Caco-2 (cell line): ENCODE measurements at regions not wholly inside any gene's neighbourhood (a gene's known extent, or its start where the extent isn't known, plus 50 kb on each side); places are given as distances from the start of the nearest gene placed in this dataset.

Experiments used
- BruUV-seq: library from RNA; stranded (reverse); fragments of 400-500 nt; replicated peaks from 2 replicates; lab custom pipeline; 2021; lab: Mats Ljungman, UMichigan
- CTCF ChIA-PET: fragments of 300-600 bp; sonication (Branson Sonifier 250); formaldehyde crosslinking; loops from one replicate; lab custom pipeline; 2022; ENCODE audit warnings: antibody characterized with exemption; lab: Charles Lee
- POLR2A ChIA-PET: fragments of 300-600 bp; sonication (Branson Sonifier 250); formaldehyde crosslinking; loops from one replicate; lab custom pipeline; 2022; ENCODE audit warnings: antibody characterized with exemption; lab: Charles Lee
- DNase-seq, 2 experiments: peaks; one replicate each; pipeline versions ENCODE4 v3.0.0 to v3.0.0-alpha.2; 2020 to 2022
- H3K27me3 ChIP-seq: replicated peaks from 2 replicates; pipeline ENCODE4 v1.6.0; 2011; ENCODE audit warnings: low read length; ENCODE audit not compliant: control insufficient read depth, insufficient read depth
- H3K36me3 ChIP-seq: 2 replicates; pipeline ENCODE4 v1.5.1; 2011; ENCODE audit warnings: low read length; ENCODE audit not compliant: control insufficient read depth, insufficient read depth
- H3K4me1 ChIP-seq: fragments of 250-450 bp; sonication (Bioruptor Pico); 2 replicates; pipeline ENCODE4 v1.5.1; 2020; ENCODE audit warnings: mild to moderate bottlenecking
- H3K4me3 ChIP-seq: 2 replicates; pipeline ENCODE4 v1.5.1; 2011; ENCODE audit warnings: low read depth, mild to moderate bottlenecking, control low read depth, low read length
- H3K9me3 ChIP-seq: fragments of 250-450 bp; sonication (Bioruptor Pico); 2 replicates; pipeline ENCODE4 v1.5.1; 2020; ENCODE audit warnings: mild to moderate bottlenecking, moderate library complexity
- H3K27ac Mint-ChIP-seq: one replicate; pipeline ENCODE4 v1.8.0; 2022; ENCODE audit warnings: mixed read lengths; ENCODE audit not compliant: unreplicated experiment
- H3K27me3 Mint-ChIP-seq: one replicate; pipeline ENCODE4 v1.8.0; 2022; ENCODE audit warnings: mixed read lengths; ENCODE audit not compliant: insufficient read depth, unreplicated experiment
- H3K36me3 Mint-ChIP-seq: one replicate; pipeline ENCODE4 v1.8.0; 2022; ENCODE audit warnings: mild to moderate bottlenecking, mixed read lengths; ENCODE audit not compliant: insufficient read depth, unreplicated experiment
- H3K4me1 Mint-ChIP-seq: one replicate; pipeline ENCODE4 v1.8.0; 2022; ENCODE audit warnings: low read depth, mixed read lengths; ENCODE audit not compliant: unreplicated experiment
- H3K4me3 Mint-ChIP-seq: one replicate; pipeline ENCODE4 v1.8.0; 2022; ENCODE audit warnings: mild to moderate bottlenecking, moderate library complexity, mixed read lengths; ENCODE audit not compliant: unreplicated experiment
- H3K9me3 Mint-ChIP-seq: one replicate; pipeline ENCODE4 v1.8.0; 2022; ENCODE audit warnings: mixed read lengths; ENCODE audit not compliant: unreplicated experiment
- intact Hi-C: fragments of 100-400 bp; cut with micrococcal nuclease; formaldehyde crosslinking; loops from one replicate; pipeline ENCODE4 v1.10.0; 2022; ENCODE audit not compliant: unreplicated experiment
- TF ChIP-seq, protein P1 (sequence below), 2 experiments: fragments of 200-600 bp in 1 of 2; IDR thresholded peaks; 1 replicate in 1 of 2; 2 replicates in 1 of 2; pipeline versions ENCODE4 v1.5.1 to v1.8.0; 2011 to 2022; ENCODE audit warnings: antibody characterized with exemption in 1 of 2, control low read depth in 1 of 2, inconsistent platforms in 1 of 2, low read depth in 1 of 2, low read length in 1 of 2, mild to moderate bottlenecking in 1 of 2, moderate library complexity in 1 of 2; ENCODE audit not compliant: insufficient read depth in 1 of 2, severe bottlenecking in 1 of 2, unreplicated experiment in 1 of 2

GRCh38 chr2:198390670-198391069 lies 586.3 kb downstream of the PLCL1 start:
- H3K4me3 Mint-ChIP-seq = no peak overlapping the region
- no peaks in the 10 kb centered on the region for H3K9me3 ChIP-seq
- H3K9me3 Mint-ChIP-seq = no peaks in the 10 kb centered on the region
- no peaks in the 10 kb centered on the region for H3K4me1 Mint-ChIP-seq
- peaks cover 6% of the 10 kb centered on the region for H3K27me3 Mint-ChIP-seq
- ChIA-PET POLR2A (no interaction called here), CTCF (no interaction called here)
- H3K36me3 ChIP-seq = no peaks in the 10 kb centered on the region
- no peaks in the 10 kb centered on the region for H3K4me1 ChIP-seq
- intact Hi-C loops = no loop called here
- no peak for DNase-seq
- no peak overlapping the region for H3K4me3 ChIP-seq
- H3K27me3 ChIP-seq = no peaks in the 10 kb centered on the region
- no peaks in the 10 kb centered on the region for H3K36me3 Mint-ChIP-seq
- no peak overlapping the region for H3K27ac Mint-ChIP-seq
- BruUV-seq = no TSS peak
- TF ChIP-seq, protein P1, sequence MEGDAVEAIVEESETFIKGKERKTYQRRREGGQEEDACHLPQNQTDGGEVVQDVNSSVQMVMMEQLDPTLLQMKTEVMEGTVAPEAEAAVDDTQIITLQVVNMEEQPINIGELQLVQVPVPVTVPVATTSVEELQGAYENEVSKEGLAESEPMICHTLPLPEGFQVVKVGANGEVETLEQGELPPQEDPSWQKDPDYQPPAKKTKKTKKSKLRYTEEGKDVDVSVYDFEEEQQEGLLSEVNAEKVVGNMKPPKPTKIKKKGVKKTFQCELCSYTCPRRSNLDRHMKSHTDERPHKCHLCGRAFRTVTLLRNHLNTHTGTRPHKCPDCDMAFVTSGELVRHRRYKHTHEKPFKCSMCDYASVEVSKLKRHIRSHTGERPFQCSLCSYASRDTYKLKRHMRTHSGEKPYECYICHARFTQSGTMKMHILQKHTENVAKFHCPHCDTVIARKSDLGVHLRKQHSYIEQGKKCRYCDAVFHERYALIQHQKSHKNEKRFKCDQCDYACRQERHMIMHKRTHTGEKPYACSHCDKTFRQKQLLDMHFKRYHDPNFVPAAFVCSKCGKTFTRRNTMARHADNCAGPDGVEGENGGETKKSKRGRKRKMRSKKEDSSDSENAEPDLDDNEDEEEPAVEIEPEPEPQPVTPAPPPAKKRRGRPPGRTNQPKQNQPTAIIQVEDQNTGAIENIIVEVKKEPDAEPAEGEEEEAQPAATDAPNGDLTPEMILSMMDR (IDR thresholded peaks at IDR 0.05; ENCODE audit: insufficient read depth in 1 of 2, low read depth in 1 of 2, low read length in 1 of 2, severe bottlenecking in 1 of 2, unreplicated experiment in 1 of 2) = no peak

DNA sequence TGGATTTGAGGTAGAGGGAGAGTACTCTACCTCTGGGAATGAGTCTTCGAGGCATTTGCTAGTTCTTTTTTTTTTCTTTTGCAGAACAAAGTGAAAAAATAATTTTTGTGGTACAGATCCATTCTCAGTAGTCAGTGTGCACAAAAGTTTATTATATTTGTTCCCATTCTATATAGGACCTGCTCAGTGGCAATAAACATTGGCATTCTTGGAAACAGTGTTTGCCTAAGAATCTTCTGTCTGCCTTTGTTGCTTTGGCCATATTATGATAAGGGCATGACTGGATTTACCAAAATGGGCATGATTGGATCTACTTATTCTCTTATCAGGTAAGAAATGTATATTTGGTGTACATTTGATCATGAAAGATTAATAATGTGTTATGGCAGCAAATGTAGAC lies 583.3 kb downstream of the PLCL1 start:
- CTCF ChIA-PET = no interaction called here

GRCh38 chr2:198385856-198386255 lies 581.5 kb downstream of the PLCL1 start:
- no peaks in the 10 kb centered on the region for H3K4me1 Mint-ChIP-seq
- no peaks in the 10 kb centered on the region for H3K36me3 Mint-ChIP-seq
- Histone ChIP-seq H3K9me3 (no peaks in the 10 kb centered on the region), H3K4me3 (no peak overlapping the region), H3K27me3 (no peaks in the 10 kb centered on the region), H3K4me1 (no peaks in the 10 kb centered on the region), H3K36me3 (no peaks in the 10 kb centered on the region)
- peaks cover 3% of the 10 kb centered on the region for H3K27me3 Mint-ChIP-seq
- POLR2A ChIA-PET = no interaction called here
- TF ChIP-seq, protein P1 (IDR thresholded peaks at IDR 0.05; ENCODE audit: insufficient read depth in 1 of 2, low read depth in 1 of 2, low read length in 1 of 2, severe bottlenecking in 1 of 2, unreplicated experiment in 1 of 2) = no peak
- no peak overlapping the region for H3K4me3 Mint-ChIP-seq
- no peak for DNase-seq
- CTCF ChIA-PET = no interaction called here
- no peaks in the 10 kb centered on the region for H3K9me3 Mint-ChIP-seq
- intact Hi-C loops = no loop called here
- BruUV-seq = no TSS peak
- no peak overlapping the region for H3K27ac Mint-ChIP-seq

More for the DNA sequence above, 583.3 kb downstream of the PLCL1 start:
- intact Hi-C loops = no loop called here
- no peak overlapping the region for H3K4me3 Mint-ChIP-seq
- no TSS peak for BruUV-seq
- no peaks in the 10 kb centered on the region for H3K36me3 Mint-ChIP-seq
- no peak overlapping the region for H3K27ac Mint-ChIP-seq
- peaks cover 6% of the 10 kb centered on the region for H3K27me3 Mint-ChIP-seq
- H3K9me3 Mint-ChIP-seq = no peaks in the 10 kb centered on the region
- POLR2A ChIA-PET = no interaction called here
- Histone ChIP-seq H3K4me3 (no peak overlapping the region), H3K36me3 (no peaks in the 10 kb centered on the region), H3K27me3 (no peaks in the 10 kb centered on the region), H3K4me1 (no peaks in the 10 kb centered on the region), H3K9me3 (no peaks in the 10 kb centered on the region)
- no peak for DNase-seq
- TF ChIP-seq, protein P1 (IDR thresholded peaks at IDR 0.05; ENCODE audit: insufficient read depth in 1 of 2, low read depth in 1 of 2, low read length in 1 of 2, severe bottlenecking in 1 of 2, unreplicated experiment in 1 of 2) = no peak
- no peaks in the 10 kb centered on the region for H3K4me1 Mint-ChIP-seq
